NCI-H2029 treated with DMSO at 0.1 percent for 48 hours (cell line): ENCODE measurements at regions not wholly inside any gene's neighbourhood (a gene's known extent, or its start where the extent isn't known, plus 50 kb on each side); places are given as distances from the start of the nearest gene placed in this dataset.
"Not testable (repeated sequence)": the region's sequence is repeated elsewhere in the genome, so short reads cannot be mapped to it uniquely, and the experiment has no call there.

ENCODE experiments used
- DNase-seq: peaks from one replicate; lab custom pipeline; 2025; lab: John Stamatoyannopoulos, UW

- no peak for DNase-seq
Measured at GRCh38 chr14:28245216-28245615, 521.4 kb upstream of the FOXG1 start.

GRCh38 chr14:28247491-28247890, 519.1 kb upstream of the FOXG1 start:
- DNase-seq = no peak

- not testable (repeated sequence) for DNase-seq
Measured at GRCh38 chr14:28252124-28252523, 514.5 kb upstream of the FOXG1 start.

GRCh38 chr14:28254768-28255167, 511.8 kb upstream of the FOXG1 start:
- no peak for DNase-seq

- no peak for DNase-seq
Measured at GRCh38 chr14:28264306-28264705, 502.3 kb upstream of the FOXG1 start.

GRCh38 chr14:28272270-28272669, 494.3 kb upstream of the FOXG1 start:
- no peak for DNase-seq

GRCh38 chr14:28280530-28280929, 486.1 kb upstream of the FOXG1 start:
- DNase-seq = no peak

GRCh38 chr14:28280997-28281598, 485.5 kb upstream of the FOXG1 start:
- DNase-seq = no peak

GRCh38 chr14:28284546-28285300, 481.9 kb upstream of the FOXG1 start:
- no peak for DNase-seq

- peak; percentile 3 for DNase-seq
Measured at GRCh38 chr14:28294834-28295440, 471.6 kb upstream of the FOXG1 start.

GRCh38 chr14:28297559-28297958, 469.0 kb upstream of the FOXG1 start:
- DNase-seq = no peak

GRCh38 chr14:28298156-28298555, 468.4 kb upstream of the FOXG1 start:
- DNase-seq = no peak

- no peak for DNase-seq
Measured at GRCh38 chr14:28299227-28299626, 467.4 kb upstream of the FOXG1 start.

GRCh38 chr14:28300356-28300755, 466.2 kb upstream of the FOXG1 start:
- no peak for DNase-seq

- no peak for DNase-seq
Measured at GRCh38 chr14:28301179-28301578, 465.4 kb upstream of the FOXG1 start.

GRCh38 chr14:28303248-28303647, 463.3 kb upstream of the FOXG1 start:
- no peak for DNase-seq

- DNase-seq = no peak
Measured at GRCh38 chr14:28305938-28306337, 460.6 kb upstream of the FOXG1 start.

- no peak for DNase-seq
Measured at GRCh38 chr14:28307506-28307905, 459.1 kb upstream of the FOXG1 start.

- no peak for DNase-seq
Measured at GRCh38 chr14:28308734-28309133, 457.9 kb upstream of the FOXG1 start.

- DNase-seq = not testable (repeated sequence)
Measured at GRCh38 chr14:28317890-28318675, 448.5 kb upstream of the FOXG1 start.

GRCh38 chr14:28321475-28322244, 444.9 kb upstream of the FOXG1 start:
- no peak for DNase-seq

- DNase-seq = no peak
Measured at GRCh38 chr14:28323366-28323765, 443.2 kb upstream of the FOXG1 start.
